ENCODE measurements at regions not wholly inside any gene's neighbourhood (a gene's known extent, or its start where the extent isn't known, plus 50 kb on each side); places are given as distances from the start of the nearest gene placed in this dataset.
"Not testable (repeated sequence)": the region's sequence is repeated elsewhere in the genome, so short reads cannot be mapped to it uniquely, and the experiment has no call there.

DNA sequence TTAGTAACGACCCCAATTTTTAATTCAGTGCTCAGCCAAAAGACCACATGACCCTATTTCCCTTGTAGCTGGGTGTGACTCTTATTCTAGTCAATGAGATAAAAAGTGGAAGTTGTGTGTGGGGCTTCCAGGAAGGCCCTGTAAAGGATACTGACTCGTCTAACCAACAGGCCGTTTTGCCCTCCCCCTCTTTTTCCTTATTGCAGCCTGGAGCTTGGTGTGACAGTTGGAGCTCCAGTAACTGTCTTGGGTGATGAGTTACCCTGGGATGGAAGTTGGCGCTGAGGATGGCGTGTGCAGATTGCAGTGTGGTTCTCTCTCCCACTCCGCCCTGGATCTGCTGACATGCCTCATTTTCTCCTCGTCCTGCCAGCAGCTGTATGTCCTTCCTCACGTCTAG is 209.3 kb upstream of the PROK2 start:
- DNase-seq = no peak

DNA sequence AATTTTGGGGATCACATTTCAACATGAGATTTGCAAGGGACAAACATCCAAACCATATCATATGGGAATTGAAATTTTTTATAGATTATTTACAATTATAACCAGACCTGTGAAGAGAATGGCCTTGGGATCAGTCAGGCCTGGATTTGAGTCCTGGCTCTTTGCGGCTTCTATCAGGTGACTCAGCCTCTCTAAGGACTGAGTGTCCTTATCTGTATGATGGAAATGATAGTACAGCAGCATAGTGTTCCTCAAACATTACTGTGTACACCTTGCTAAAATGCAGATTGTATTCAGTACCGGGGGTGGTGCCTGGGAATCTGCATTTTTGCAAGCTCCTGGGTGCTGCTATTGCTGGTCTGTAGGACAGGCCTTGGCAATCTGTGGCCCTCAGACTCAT is 206.7 kb upstream of the PROK2 start:
- no peak for DNase-seq

DNA sequence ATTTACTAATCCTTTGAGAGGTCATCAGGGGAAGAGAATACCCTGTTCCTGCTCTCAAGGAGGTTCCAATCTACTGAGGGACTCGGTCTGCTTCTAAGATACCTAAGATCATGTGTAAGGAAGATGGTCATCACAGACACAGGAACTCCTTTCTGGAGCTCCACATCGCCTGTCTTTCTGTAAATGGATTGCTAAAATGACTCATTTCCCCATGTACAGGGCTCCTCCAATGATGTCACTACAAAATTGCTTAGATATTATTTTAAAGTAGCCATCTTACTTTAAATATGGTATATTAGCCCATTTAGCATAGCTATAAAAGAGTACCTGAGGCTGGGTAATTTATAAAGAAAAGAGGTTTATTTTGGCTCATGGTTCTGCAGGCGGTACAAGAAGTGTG is 206.1 kb upstream of the PROK2 start:
- DNase-seq = no peak

DNA sequence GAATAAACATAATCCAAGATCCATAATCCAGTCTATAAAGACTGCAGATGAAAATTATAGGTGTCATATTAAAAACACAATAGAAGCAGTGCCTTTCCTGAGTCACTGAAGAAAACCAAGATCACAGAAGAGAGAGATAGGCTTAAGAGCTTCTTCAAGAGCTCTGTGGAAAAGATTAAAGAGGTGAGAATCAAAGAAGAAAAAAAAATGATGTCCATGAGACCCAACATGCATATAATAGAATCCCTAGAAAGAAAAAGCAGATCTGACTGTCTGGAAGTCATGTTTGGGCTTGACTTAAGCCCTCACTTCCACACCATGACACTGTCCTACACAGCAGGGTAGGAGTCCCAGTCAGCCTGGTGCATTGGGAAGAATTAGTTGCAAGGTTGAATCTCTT is 205.6 kb upstream of the PROK2 start:
- no peak for DNase-seq

DNA sequence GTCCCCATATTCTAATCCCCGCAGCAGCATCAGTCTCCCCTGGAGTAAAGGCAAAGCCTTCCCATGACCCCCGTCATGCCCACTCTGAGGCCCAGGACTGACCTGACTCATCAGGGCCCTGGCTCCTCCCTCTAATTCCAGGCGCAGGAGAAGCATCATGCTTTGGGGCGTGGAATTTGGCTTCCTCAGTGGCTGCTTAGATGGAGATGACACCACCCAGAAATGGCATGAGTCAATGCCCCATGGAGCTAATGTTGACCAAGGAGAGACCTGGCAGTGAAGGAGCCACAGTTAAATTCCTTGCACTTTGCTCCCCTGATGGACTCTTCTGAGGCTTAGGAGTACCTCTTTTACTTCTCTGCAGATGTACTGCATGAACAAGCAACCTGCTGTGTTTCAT is 204.2 kb upstream of the PROK2 start:
- DNase-seq = no peak

DNA sequence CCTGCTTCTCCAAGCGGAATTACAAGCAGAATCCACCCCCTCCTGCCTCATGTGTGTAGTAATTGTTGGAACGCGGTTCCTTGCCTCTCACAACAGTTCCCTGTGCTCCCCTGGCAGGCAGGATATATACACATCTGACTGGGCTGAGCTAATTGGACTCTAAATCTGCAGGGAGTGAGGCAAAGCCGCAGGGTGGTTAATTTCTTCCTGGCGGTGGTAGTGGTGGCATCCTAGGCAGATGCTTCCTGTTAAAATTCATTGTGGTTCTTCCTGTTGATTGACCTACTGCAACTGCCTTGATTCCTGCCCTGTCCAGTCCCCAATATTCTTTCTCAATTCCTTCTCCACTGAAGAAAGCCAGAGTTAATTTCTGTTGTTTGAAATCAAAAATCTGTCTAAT is 202.9 kb upstream of the PROK2 start:
- DNase-seq = no peak

DNA sequence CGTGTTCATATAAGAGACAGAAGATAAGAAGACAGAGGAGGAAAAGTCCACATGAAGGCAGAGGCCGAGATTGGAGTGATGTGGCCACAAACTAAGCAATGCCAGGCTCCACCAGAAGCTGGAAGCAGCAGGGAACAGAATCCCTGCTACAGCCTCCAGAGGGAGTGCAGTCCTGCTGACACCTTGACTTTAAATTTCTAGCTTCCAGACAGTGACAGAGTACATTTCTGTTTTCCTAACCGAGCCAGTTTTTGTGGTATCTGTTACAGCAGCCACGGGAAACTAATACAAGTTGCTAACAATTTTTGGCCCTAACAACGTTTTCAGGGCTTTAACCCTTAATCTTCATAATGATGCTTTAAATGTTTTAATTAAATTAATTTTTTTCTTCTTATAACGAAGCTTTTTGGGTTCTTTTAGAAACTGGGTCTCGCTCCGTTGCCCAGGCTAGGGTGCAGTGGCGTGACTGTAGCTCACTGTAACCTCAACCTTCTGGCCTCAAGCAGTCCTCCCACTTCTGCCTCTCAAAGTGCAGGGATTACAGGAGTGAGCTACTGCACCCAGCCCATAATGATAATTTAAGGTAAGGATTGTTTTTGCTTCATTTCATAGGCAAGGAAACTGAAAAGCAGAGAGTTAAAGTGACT is 202.3 kb upstream of the PROK2 start:
- no peak for DNase-seq

DNA sequence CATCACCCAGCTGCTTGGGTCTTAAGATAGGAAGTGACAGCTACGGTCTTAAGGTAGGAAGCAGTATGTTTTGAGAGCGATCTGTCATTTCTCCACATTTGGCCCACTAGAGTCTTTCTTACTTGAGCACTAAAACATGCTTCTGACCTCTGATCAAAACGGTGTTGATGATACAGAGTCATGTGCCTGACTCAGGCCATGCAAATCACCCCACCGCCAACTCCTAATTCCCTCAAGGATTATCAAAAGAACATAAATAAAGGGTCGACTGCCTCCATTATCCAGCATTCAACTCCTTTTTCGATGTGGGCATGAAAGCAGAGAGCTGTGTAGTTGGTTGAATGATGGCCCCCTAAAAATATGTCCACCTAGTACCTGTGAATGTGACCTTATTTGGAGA is 201.7 kb upstream of the PROK2 start:
- no peak for DNase-seq

DNA sequence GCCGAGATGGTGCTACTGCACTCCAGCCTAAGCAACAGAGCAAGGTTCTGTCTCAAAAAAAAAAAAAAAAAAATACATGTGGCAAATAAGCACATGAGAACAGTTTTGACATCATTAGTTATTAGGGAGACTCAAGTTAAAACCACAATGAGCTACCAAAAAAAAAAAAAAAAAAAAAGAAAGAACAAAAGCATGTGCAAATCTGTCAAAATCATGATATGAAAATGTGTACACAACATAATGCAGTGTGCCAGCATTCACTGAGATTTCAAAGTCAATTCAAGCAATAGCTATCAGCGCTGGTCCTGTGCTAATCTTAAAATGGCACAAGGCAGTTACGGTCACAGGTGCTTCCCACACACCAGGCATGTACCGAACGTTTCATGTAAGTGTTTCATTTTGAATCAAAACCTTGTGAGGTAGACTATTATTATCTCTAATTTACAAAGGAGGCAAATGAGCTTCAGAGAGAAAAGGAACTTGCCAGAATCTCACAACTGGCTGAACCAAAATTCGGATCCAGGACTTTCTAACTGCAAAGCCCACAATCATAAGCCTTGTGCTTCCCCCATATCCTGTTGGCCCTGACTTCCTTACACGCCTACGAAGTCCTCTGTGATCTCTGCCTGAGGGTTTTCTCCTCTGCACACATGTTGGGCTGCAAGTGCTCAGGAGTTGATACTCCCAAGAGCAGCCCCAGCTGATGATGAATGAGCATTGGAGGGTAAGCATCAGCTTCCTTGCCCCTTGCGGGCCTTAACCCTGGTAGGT is 200.1 kb upstream of the PROK2 start:
- DNase-seq = no peak

DNA sequence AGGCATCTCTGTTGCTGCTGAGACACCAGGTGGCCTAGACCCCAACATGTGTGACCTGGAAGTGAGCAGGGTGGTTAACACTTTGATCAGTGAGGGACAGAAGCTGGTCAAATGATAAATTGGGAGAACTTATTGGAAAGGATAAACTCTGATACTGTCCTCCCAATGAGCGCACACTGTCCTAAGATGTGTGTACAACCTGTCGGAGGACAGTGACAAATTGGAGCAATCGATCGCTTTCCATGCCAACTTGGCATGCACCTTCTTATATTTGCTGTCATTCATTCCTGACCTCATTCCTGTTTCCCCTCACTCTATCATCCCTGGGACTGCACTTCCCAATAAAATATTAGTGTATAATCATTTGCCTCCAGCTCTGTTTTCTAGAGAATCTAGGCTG is 198.7 kb upstream of the PROK2 start:
- no peak for DNase-seq

DNA sequence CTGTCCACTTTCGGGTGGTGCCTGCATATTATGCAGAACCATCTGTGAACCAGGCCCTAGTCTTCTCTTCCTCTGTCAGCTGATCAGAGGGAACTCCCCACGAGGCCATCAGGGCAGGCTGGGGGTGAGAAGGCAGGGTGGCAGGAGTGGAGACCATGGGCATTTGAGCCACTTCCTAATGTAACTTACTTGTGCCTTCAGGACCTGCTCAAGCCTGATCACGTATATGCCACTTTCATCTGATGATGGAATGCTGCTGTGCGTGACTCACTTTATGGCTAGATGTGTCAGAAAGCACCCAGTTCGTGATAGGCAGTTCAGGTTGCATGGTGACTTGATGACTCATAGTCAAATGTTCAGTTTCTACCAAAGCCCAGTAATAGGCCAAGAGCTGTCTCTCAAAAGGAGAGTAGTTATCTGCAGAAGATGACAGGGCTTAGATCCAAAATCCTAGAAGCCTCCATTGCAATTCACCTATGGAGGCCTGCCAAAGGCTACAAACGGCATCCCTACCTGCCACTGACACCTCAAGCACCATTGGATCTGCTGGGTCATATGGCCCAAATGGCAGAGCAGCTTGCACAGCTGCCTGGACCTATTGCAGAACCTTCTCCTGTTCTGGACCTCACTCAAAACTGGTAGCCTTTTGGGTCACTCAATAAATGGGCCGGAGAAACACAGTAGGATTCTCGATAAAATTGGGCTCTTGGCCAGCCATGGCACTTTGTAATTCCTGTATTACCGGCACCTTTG is 197.7 kb upstream of the PROK2 start:
- DNase-seq = not testable (repeated sequence)

DNA sequence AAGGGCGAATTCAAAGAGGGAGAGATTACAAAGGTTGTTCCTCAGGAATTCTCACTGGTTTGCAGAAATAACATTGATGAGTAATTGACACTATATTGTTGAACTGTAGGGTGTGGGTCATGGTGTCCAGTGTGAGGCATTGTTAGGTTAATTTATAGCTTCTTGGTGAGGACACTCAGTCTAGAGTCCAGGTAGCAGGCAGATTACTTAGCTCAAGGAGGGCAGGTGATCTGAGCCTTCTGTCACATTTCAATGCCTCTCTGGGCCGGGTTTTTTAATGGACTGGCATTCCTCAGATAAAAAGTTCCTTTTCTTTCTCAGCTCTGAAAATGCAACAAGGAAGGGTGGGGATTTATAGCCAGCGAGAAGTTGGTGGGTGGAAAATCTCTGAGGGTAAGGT is 194.2 kb upstream of the PROK2 start:
- no peak for DNase-seq

DNA sequence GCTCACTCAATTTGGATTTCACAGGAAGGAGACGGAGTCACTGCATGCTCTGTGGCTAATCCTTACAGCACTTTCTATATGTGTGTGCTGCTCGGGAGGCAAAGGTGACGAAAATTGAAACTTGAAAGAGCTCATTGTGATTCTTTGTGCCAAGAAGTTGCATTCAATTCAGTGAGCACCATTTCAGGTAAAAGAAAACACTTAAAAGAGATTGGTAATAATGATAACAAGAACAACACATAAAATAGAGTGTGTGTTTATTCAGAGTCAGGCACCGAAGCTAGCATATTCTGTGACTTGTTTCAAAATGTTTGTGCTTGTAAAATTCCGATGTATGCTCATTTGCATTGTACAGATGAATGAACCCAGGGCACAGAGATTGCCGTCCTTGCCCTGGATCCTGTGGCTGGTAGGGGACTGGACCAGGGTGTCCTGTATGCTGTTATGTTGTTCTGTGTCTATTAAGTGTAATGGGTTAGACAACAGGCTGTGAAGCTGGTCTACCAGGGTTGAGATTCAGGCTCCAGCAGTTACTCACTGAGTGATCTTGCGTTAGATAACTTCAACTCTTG is 193.3 kb upstream of the PROK2 start:
- DNase-seq = no peak

DNA sequence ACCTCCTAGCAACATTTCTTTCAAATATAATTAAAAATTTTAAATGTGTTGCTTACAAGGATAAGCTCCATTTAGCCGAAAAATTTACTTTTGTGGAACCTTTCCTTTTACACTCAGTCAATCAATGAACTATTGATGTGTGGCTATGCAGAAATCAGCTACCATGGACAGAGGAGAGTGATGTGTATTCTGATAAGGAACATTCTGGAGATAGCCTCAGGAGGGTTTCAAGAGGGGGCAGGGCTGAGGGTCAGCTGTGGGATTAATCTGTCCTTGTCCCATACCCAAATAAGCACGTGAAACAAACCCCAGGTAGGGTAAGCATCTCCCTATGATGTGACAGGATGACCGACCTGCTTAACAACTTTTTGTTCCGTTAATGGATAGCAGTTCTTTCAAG is 192.6 kb upstream of the PROK2 start:
- no peak for DNase-seq

DNA sequence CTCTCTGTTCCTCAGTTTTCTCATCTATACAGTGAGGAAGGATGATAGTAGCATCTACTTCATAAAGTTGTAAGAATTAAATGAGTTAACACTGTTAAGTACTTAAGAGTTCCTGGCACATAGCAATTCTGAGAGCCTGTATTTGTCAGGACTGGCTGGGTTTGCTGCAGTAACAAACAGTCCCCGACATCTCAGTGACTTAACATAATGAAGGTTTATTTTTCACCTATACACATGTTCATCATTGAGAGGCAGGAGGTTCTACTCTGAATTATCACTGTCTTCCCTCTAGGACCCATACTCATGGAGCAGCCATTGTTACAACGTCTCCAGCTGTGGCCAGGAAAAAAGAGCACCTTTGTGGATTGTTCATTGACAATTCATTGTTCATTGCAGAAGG is 190.6 kb upstream of the PROK2 start:
- DNase-seq = no peak

DNA sequence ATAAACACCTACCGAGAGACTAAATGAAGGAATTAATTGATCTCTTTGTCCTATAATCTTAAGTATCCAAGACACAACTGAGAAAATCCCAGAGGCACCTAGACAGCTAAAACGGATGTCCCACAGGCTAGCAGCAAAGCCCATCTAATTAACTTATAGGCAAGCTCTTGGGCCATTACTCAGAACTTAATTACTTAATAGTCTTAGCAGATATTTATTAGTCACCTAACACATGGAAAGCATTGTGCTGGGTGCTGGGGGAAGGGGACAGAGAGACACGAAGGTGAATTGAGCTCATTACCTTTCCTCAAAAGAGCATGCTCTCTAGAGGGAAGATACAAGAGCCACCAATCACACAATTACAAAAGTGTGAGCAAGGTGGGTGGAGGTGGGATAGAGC is 189.8 kb upstream of the PROK2 start:
- no peak for DNase-seq

DNA sequence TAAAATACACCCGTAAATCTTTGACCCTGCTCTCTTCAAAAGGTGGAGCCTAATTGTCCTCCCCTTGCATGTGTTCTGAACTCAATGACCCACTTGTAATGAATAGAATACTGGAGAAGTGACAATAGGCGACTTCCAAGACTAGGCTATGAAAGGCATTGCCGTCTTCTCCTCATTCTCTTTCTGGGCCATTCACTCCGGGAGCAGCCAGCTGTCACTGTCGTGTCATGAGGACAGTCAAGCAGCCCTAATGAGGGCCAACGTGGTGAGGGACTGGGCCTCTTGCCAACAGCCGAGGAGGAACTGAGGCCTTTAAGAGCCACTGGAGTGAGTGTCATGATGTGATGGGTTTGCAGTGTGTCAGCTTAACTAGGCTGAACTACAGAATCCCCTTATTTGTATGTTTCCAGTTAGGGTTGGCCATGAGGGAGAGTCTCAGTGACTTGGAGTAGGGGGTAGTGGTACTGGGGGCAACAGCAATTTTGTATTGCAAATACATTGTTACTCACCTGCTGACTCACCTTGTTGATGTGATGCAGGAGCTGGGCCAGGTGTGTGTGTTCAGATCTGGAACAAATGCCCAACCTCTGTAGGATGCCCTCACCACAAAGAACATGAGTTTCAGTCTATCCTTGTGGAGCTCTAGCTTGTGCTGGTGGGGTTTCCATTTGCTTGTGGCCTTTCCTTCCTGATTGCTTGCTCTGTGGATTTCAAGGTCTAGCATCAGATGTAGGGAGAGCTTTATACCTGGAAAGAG is 188.5 kb upstream of the PROK2 start:
- no peak for DNase-seq

DNA sequence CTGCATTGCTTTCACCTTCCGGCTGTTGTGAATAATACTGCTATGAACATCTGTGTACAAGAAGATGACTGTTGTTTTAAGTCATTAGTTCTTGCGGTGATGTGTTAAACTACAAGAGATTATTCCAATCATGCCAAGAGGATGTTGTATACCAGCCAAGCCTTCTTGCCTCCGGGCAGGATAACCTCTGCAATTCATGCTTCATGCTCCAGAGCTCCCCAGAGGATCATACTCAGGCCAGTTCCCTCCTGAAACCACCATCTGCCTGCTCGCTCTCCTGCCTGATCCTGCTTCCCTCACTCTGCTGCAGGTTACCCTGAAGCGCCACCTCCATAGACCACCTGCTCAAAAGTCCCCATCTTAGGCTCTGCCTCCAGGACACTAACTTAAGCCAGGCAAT is 187.1 kb upstream of the PROK2 start:
- DNase-seq = no peak

DNA sequence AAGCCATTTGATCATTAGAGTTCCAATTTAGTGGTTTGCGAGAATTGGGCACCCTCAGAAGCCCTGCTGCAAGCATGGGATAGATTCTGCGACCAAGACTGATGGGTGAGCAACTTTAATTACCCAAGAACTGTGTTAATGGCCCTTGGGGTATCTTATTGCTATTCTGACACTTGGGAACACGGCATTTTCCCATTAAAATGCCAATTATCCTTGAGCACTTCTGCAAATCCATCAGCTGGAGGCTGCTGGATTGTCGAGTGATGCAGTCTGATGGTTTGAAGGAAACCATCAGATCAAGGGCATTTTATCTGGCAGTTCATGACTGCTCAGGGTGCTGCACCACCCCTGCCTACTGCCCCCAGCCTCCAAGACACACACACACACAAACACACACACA is 183.6 kb upstream of the PROK2 start:
- DNase-seq = no peak

DNA sequence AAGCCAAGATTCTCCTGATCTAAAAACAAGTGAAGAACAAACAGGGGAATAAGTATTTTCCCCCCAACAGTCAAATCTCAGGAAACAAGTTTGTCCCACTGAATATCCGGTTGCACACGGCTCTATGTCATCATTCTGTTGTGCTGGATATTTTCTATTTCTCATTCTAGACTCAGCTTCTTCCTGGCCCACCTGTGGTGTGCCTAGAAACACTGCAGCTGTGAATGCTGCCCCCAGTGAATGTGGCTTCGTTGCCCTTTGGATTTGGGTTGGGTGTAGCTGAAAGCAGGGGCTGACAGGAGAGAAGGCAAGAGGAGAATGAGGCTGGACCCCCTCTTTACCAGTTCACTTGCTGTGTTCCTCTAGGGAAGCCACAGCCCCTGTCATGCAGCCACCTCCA is 181.2 kb upstream of the PROK2 start:
- DNase-seq = no peak

DNA sequence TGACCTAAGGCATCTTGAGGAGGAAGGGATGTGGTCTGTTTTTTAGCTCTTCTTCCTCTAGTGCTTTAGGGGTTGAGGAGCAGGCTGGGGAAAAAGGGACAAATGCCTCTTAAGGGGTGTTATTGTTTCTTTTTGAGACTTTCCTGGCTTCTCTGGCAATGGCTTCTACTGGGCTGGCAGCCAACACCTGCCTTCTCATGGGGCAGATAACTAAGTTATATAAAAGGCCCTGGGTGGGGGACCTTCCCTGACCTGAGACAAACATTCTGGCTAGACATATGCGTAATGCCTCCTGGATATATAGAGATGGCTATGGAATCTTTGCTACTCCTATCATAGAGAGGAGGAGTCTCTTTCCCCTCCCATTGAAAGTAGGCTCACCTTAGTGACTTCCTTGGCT is 179.2 kb upstream of the PROK2 start:
- DNase-seq = no peak

DNA sequence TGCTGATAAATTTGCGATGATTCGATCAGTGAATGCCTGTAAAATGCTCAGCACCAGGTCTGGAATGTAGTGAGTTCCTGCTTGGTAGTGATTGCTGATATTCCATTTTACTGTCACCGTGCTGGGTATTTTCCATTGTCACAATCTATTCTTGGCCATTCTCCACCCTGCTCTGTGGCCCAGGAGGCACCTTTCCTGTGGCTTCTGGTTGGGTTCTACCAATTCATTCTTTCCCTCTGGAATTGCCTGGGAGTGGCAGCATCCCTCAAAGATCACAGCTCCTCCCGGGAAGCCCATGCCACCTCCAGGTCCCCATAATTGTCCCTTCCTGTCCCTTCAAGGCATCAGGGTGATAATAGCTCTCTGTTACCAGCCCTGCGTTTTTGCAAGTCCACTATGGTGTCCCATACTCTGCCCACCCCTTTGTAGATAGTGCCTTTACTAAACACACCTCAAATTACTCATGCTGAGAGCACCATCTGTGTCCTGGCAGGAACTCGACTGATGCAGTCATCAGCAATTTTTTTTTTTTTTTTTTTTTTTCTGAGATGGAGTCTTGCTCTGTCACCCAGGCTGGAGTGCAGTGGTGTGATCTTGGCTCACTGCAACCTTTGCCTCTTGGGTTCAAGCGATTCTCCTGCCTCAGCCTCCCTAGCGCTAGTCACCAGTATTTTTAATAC is 177.8 kb upstream of the PROK2 start:
- no peak for DNase-seq

DNA sequence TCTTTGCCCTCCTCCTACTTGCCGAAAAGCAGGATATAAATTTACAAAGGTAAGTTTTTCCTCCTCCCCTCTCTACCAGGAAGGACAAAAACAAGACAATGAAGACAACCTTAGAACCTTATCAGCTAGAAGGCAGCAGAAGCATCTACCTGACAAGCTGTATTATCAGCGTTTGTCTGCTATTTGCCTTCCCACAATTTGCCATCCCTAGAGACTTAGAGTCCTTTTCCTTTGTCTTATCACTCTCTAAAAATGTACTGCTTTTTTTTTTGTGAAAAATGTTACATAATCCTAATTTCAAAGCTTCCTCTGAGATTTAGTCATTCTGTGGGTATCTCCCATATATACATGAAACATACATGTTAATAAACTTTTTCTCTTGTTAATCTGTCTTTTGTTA is 176.9 kb upstream of the PROK2 start:
- DNase-seq = no peak
